ENCODE measurements at regions not wholly inside any gene's neighbourhood (a gene's known extent, or its start where the extent isn't known, plus 50 kb on each side); places are given as distances from the start of the nearest gene placed in this dataset.

- TF ChIP-seq GATA2 (IDR thresholded peaks at IDR 0.05; ENCODE audit: low read depth, low read length): no peak
- TF ChIP-seq GATA3 (IDR thresholded peaks at IDR 0.05; ENCODE audit: low read depth, low read length): no peak
Observed at GRCh38 chr4:31193521-31193920, 473.4 kb downstream of the PCDH7 start.

Data from SH-SY5Y (cell line).